Upper lobe of left lung (tissue), 6 donors: ENCODE measurements at regions not wholly inside any gene's neighbourhood (a gene's known extent, or its start where the extent isn't known, plus 50 kb on each side); places are given as distances from the start of the nearest gene placed in this dataset.
A peak's percentile ranks its signal among the peaks of the same experiment; 100 is the strongest.

ENCODE experiments used
- ATAC-seq, 2 donors: fragments of 200-7000 bp; cut with Tn5 transposase; one replicate each; pipeline ENCODE4 v1.9.1; 2022; ENCODE audit warnings: mild to moderate bottlenecking in 2 of 2, moderate library complexity in 2 of 2; ENCODE audit not compliant: low FRiP score in 2 of 2
- DNase-seq, 2 donors: peaks; one replicate each; pipeline ENCODE4 v3.0.0-alpha.2; 2019 to 2020
- H3K27ac ChIP-seq, 4 donors: fragments of 200-600 bp; sonication (generic); one replicate each; pipeline ENCODE4 v1.5.1; 2016 to 2019
- H3K27me3 ChIP-seq, 4 donors: fragments of 200-600 bp; sonication (generic); one replicate each; pipeline ENCODE4 v1.5.1; 2017 to 2019
- H3K36me3 ChIP-seq, 4 donors: fragments of 200-600 bp; sonication (generic); one replicate each; pipeline ENCODE4 v1.5.1; 2016 to 2019
- H3K4me1 ChIP-seq, 4 donors: fragments of 200-600 bp; sonication (generic); one replicate each; pipeline ENCODE4 v1.5.1; 2018 to 2019
- H3K4me3 ChIP-seq, 4 donors: fragments of 200-600 bp; sonication (generic); one replicate each; pipeline ENCODE4 v1.5.1; 2017 to 2019; ENCODE audit warnings: mild to moderate bottlenecking in 2 of 4, moderate library complexity in 1 of 4
- H3K9me3 ChIP-seq, 4 donors: fragments of 200-600 bp; sonication (generic); one replicate each; pipeline ENCODE4 v1.5.1; 2018 to 2019
- CTCF ChIP-seq, 6 experiments: fragments of 450-650 bp in 4 of 6; fragments of 200-600 bp in 2 of 6; sonication (generic) in 2 of 6; IDR thresholded peaks; one replicate each; pipeline ENCODE4 v1.5.1; 2016 to 2019; ENCODE audit warnings: antibody characterized with exemption in 6 of 6
- EP300 ChIP-seq, 4 donors: sonication (generic); formaldehyde crosslinking; IDR thresholded peaks; one replicate each; pipeline ENCODE4 v1.5.1; 2017; ENCODE audit warnings: antibody characterized with exemption in 4 of 4, control low read depth in 2 of 4
- POLR2A ChIP-seq, 4 donors: fragments of 450-650 bp; IDR thresholded peaks; one replicate each; pipeline ENCODE4 v1.5.1; 2016 to 2017; ENCODE audit warnings: antibody characterized with exemption in 4 of 4, mild to moderate bottlenecking in 2 of 4
- POLR2AphosphoS5 ChIP-seq, 2 donors: sonication (generic); formaldehyde crosslinking; IDR thresholded peaks; one replicate each; pipeline ENCODE4 v1.5.1; 2017; ENCODE audit warnings: antibody characterized with exemption in 2 of 2
- WGBS, 2 donors: methylation state at CpG; one replicate each; pipeline ENCODE4 v1.1.5; 2017 to 2018; 5-methylcytosine and 5-hydroxymethylcytosine counted together
- donor health status: DM: no; HTN: no; CAD: no; lungs with moderate emphysema.
- donor health status: DM: no; HTN: yes; CAD: no; lungs with severe emphysema.

- DNase-seq (no peak), ATAC-seq (no peak)
- Histone ChIP-seq H3K27ac (no peak overlapping the region), H3K4me3 (no peak overlapping the region), H3K27me3 (no peaks in the 10 kb centered on the region), H3K9me3 (peaks cover 0 to 14% (median 1%) of the 10 kb centered on the region in 4 donors), H3K36me3 (no peaks in the 10 kb centered on the region), H3K4me1 (no peaks in the 10 kb centered on the region)
- WGBS, 2 donors, result 80 to 88% methylated on average over 11 of the region's 11 CpGs
- TF ChIP-seq POLR2AphosphoS5 (IDR thresholded peaks at IDR 0.05) (no peak), POLR2A (IDR thresholded peaks at IDR 0.05) (no peak), EP300 (IDR thresholded peaks at IDR 0.05) (no peak), CTCF (IDR thresholded peaks at IDR 0.05) (no peak)
These were observed 559.7 kb upstream of the ZWINT start for GRCh38 chr10:56920601-56921261.

- TF ChIP-seq POLR2AphosphoS5 (IDR thresholded peaks at IDR 0.05), result no peak
- no peak for TF ChIP-seq CTCF (IDR thresholded peaks at IDR 0.05)
- TF ChIP-seq EP300 (IDR thresholded peaks at IDR 0.05), result peak in 1 of 4 donors; percentile 36
- TF ChIP-seq POLR2A (IDR thresholded peaks at IDR 0.05), result no peak
- Histone ChIP-seq H3K27me3 (no peaks in the 10 kb centered on the region), H3K4me1 (no peaks in the 10 kb centered on the region), H3K4me3 (no peak overlapping the region), H3K27ac (no peak overlapping the region), H3K36me3 (no peaks in the 10 kb centered on the region), H3K9me3 (no peaks in the 10 kb centered on the region)
- 59 to 66% methylated on average over 2 of the region's 2 CpGs for WGBS, 2 donors
- ATAC-seq (peak; percentile 50 to 75), DNase-seq (peak in 1 of 2 donors; percentile 77)
These were observed 551.0 kb upstream of the ZWINT start for GRCh38 chr10:56912043-56912442.

GRCh38 chr10:56905051-56905450 lies 544.0 kb upstream of the ZWINT start:
- no peaks in the 10 kb centered on the region for H3K27me3 ChIP-seq
- no peaks in the 10 kb centered on the region for H3K9me3 ChIP-seq
- no peak overlapping the region for H3K27ac ChIP-seq
- no peak for ATAC-seq
- TF ChIP-seq POLR2AphosphoS5 (IDR thresholded peaks at IDR 0.05) (no peak), CTCF (IDR thresholded peaks at IDR 0.05) (no peak), EP300 (IDR thresholded peaks at IDR 0.05) (no peak), POLR2A (IDR thresholded peaks at IDR 0.05) (no peak)
- H3K4me3 ChIP-seq, result no peak overlapping the region
- no peaks in the 10 kb centered on the region for H3K4me1 ChIP-seq
- H3K36me3 ChIP-seq, result no peaks in the 10 kb centered on the region
- no peak for DNase-seq

GRCh38 chr10:56902554-56902953 lies 541.5 kb upstream of the ZWINT start:
- no peak for DNase-seq
- Histone ChIP-seq H3K36me3 (no peaks in the 10 kb centered on the region), H3K27ac (no peak overlapping the region), H3K4me3 (no peak overlapping the region), H3K4me1 (no peaks in the 10 kb centered on the region), H3K9me3 (no peaks in the 10 kb centered on the region), H3K27me3 (no peaks in the 10 kb centered on the region)
- WGBS, 2 donors, result 84 to 88% methylated on average over 3 of the region's 3 CpGs
- no peak for TF ChIP-seq POLR2AphosphoS5 (IDR thresholded peaks at IDR 0.05)
- no peak for TF ChIP-seq POLR2A (IDR thresholded peaks at IDR 0.05)
- TF ChIP-seq EP300 (IDR thresholded peaks at IDR 0.05), result no peak
- no peak for ATAC-seq

GRCh38 chr10:56895306-56895705 lies 534.2 kb upstream of the ZWINT start:
- Histone ChIP-seq H3K36me3 (no peaks in the 10 kb centered on the region), H3K4me1 (no peaks in the 10 kb centered on the region), H3K4me3 (no peak overlapping the region), H3K9me3 (no peaks in the 10 kb centered on the region), H3K27me3 (no peaks in the 10 kb centered on the region), H3K27ac (no peak overlapping the region)
- no peak for DNase-seq
- TF ChIP-seq CTCF (IDR thresholded peaks at IDR 0.05) (no peak), EP300 (IDR thresholded peaks at IDR 0.05) (no peak), POLR2AphosphoS5 (IDR thresholded peaks at IDR 0.05) (no peak), POLR2A (IDR thresholded peaks at IDR 0.05) (no peak)
- WGBS, 2 donors, result 67 to 71% methylated on average over 6 of the region's 6 CpGs
- ATAC-seq, result no peak
